IPS-18a (cell line): ENCODE measurements at regions not wholly inside any gene's neighbourhood (a gene's known extent, or its start where the extent isn't known, plus 50 kb on each side); places are given as distances from the start of the nearest gene placed in this dataset.

ENCODE experiments used
- H3K27ac ChIP-seq: one replicate; pipeline ENCODE4 v1.5.1; 2013; ENCODE audit warnings: low read length
- H3K27me3 ChIP-seq: one replicate; pipeline ENCODE4 v1.6.1; 2013; ENCODE audit warnings: mild to moderate bottlenecking, low read length; ENCODE audit not compliant: control insufficient read depth, insufficient read depth
- H3K36me3 ChIP-seq: one replicate; pipeline ENCODE4 v1.6.1; 2013; ENCODE audit warnings: low read depth, low read length; ENCODE audit not compliant: control insufficient read depth
- H3K4me1 ChIP-seq: one replicate; pipeline ENCODE4 v1.6.1; 2013; ENCODE audit warnings: low read depth, low read length; ENCODE audit not compliant: control insufficient read depth
- H3K4me3 ChIP-seq: one replicate; pipeline ENCODE4 v1.5.1; 2013; ENCODE audit warnings: low read length
- H3K9ac ChIP-seq: one replicate; pipeline ENCODE4 v1.6.1; 2013; ENCODE audit warnings: mild to moderate bottlenecking, low read length, moderate library complexity
- H3K9me3 ChIP-seq: one replicate; pipeline ENCODE4 v1.6.1; 2013; ENCODE audit warnings: low read depth, low read length; ENCODE audit not compliant: control insufficient read depth

GRCh38 chr7:1293950-1294411 lies 61.3 kb downstream of the UNCX start:
- Histone ChIP-seq H3K4me3 (no peak overlapping the region), H3K36me3 (no peaks in the 10 kb centered on the region), H3K27ac (no peak overlapping the region), H3K9ac (no peak overlapping the region), H3K4me1 (no peaks in the 10 kb centered on the region), H3K9me3 (no peaks in the 10 kb centered on the region), H3K27me3 (peaks cover 29% of the 10 kb centered on the region)

GRCh38 chr7:1295776-1296355 lies 63.2 kb downstream of the UNCX start:
- Histone ChIP-seq H3K9ac (no peak overlapping the region), H3K36me3 (no peaks in the 10 kb centered on the region), H3K4me3 (no peak overlapping the region), H3K9me3 (no peaks in the 10 kb centered on the region), H3K27me3 (peaks cover 11% of the 10 kb centered on the region), H3K27ac (no peak overlapping the region), H3K4me1 (no peaks in the 10 kb centered on the region)

- no peaks in the 10 kb centered on the region for H3K4me1 ChIP-seq
- H3K4me3 ChIP-seq: no peak overlapping the region
- H3K9ac ChIP-seq: no peak overlapping the region
- H3K27me3 ChIP-seq: peaks cover 5% of the 10 kb centered on the region
- no peaks in the 10 kb centered on the region for H3K36me3 ChIP-seq
- no peaks in the 10 kb centered on the region for H3K9me3 ChIP-seq
- no peak overlapping the region for H3K27ac ChIP-seq
Observed at GRCh38 chr7:1296356-1296981, 63.8 kb downstream of the UNCX start.

- H3K27ac ChIP-seq: no peak overlapping the region
- H3K9me3 ChIP-seq: no peaks in the 10 kb centered on the region
- H3K4me1 ChIP-seq: no peaks in the 10 kb centered on the region
- H3K9ac ChIP-seq: no peak overlapping the region
- H3K36me3 ChIP-seq: no peaks in the 10 kb centered on the region
- no peak overlapping the region for H3K4me3 ChIP-seq
- H3K27me3 ChIP-seq: no peaks in the 10 kb centered on the region
Observed at GRCh38 chr7:1297017-1297960, 64.6 kb downstream of the UNCX start.

- Histone ChIP-seq H3K9me3 (no peaks in the 10 kb centered on the region), H3K27ac (no peak overlapping the region), H3K4me1 (no peaks in the 10 kb centered on the region), H3K36me3 (no peaks in the 10 kb centered on the region), H3K4me3 (no peak overlapping the region), H3K27me3 (no peaks in the 10 kb centered on the region), H3K9ac (no peak overlapping the region)
Observed at GRCh38 chr7:1298051-1298930, 65.6 kb downstream of the UNCX start.

GRCh38 chr7:1298931-1299885 lies 66.5 kb downstream of the UNCX start:
- Histone ChIP-seq H3K9me3 (no peaks in the 10 kb centered on the region), H3K27ac (no peak overlapping the region), H3K9ac (no peak overlapping the region), H3K27me3 (no peaks in the 10 kb centered on the region), H3K36me3 (no peaks in the 10 kb centered on the region), H3K4me3 (no peak overlapping the region), H3K4me1 (no peaks in the 10 kb centered on the region)

- H3K9ac ChIP-seq: no peak overlapping the region
- H3K27ac ChIP-seq: no peak overlapping the region
- H3K36me3 ChIP-seq: no peaks in the 10 kb centered on the region
- no peaks in the 10 kb centered on the region for H3K9me3 ChIP-seq
- H3K4me3 ChIP-seq: no peak overlapping the region
- H3K27me3 ChIP-seq: no peaks in the 10 kb centered on the region
- H3K4me1 ChIP-seq: no peaks in the 10 kb centered on the region
Observed at GRCh38 chr7:1300206-1300605, 67.5 kb downstream of the UNCX start.

- Histone ChIP-seq H3K4me3 (no peak overlapping the region), H3K4me1 (no peaks in the 10 kb centered on the region), H3K36me3 (no peaks in the 10 kb centered on the region), H3K27me3 (no peaks in the 10 kb centered on the region), H3K9me3 (no peaks in the 10 kb centered on the region), H3K9ac (no peak overlapping the region), H3K27ac (no peak overlapping the region)
Observed at GRCh38 chr7:1300636-1301035, 68.0 kb downstream of the UNCX start.

GRCh38 chr7:1301054-1301881 lies 68.6 kb downstream of the UNCX start:
- no peak overlapping the region for H3K4me3 ChIP-seq
- no peak overlapping the region for H3K27ac ChIP-seq
- H3K4me1 ChIP-seq: no peaks in the 10 kb centered on the region
- no peaks in the 10 kb centered on the region for H3K27me3 ChIP-seq
- no peak overlapping the region for H3K9ac ChIP-seq
- H3K9me3 ChIP-seq: no peaks in the 10 kb centered on the region
- no peaks in the 10 kb centered on the region for H3K36me3 ChIP-seq

GRCh38 chr7:1301882-1302251 lies 69.2 kb downstream of the UNCX start:
- Histone ChIP-seq H3K36me3 (no peaks in the 10 kb centered on the region), H3K4me1 (no peaks in the 10 kb centered on the region), H3K4me3 (no peak overlapping the region), H3K9me3 (no peaks in the 10 kb centered on the region), H3K27me3 (no peaks in the 10 kb centered on the region), H3K9ac (no peak overlapping the region), H3K27ac (no peak overlapping the region)
